Osteoblast (primary cell): ENCODE measurements at regions not wholly inside any gene's neighbourhood (a gene's known extent, or its start where the extent isn't known, plus 50 kb on each side); places are given as distances from the start of the nearest gene placed in this dataset.

Experiments
- DNase-seq: peaks from one replicate; pipeline ENCODE4 v3.0.0; 2011; ENCODE audit warnings: low spot score, mixed read lengths; ENCODE audit not compliant: insufficient read length; ENCODE audit errors: missing footprints
- H2AFZ ChIP-seq: 2 replicates; pipeline ENCODE4 v1.6.0; 2011; ENCODE audit warnings: mild to moderate bottlenecking, low read length
- H3K27ac ChIP-seq: 2 replicates; pipeline ENCODE4 v1.5.1; 2011; ENCODE audit warnings: mild to moderate bottlenecking, low read depth, low read length, moderate library complexity
- H3K27me3 ChIP-seq: 2 replicates; pipeline ENCODE4 v1.6.0; 2012; ENCODE audit warnings: mild to moderate bottlenecking, control low read depth, inconsistent platforms, low read length, moderate library complexity; ENCODE audit not compliant: insufficient read depth
- H3K36me3 ChIP-seq: 2 replicates; pipeline ENCODE4 v1.5.1; 2011; ENCODE audit warnings: mild to moderate bottlenecking, low read length, control low read depth, moderate library complexity; ENCODE audit not compliant: insufficient read depth
- H3K4me1 ChIP-seq: 2 replicates; pipeline ENCODE4 v1.5.1; 2011; ENCODE audit warnings: mild to moderate bottlenecking, low read length, control low read depth, moderate library complexity; ENCODE audit not compliant: insufficient read depth
- H3K4me2 ChIP-seq: 2 replicates; pipeline ENCODE4 v1.6.0; 2011; ENCODE audit warnings: mild to moderate bottlenecking, low read length; ENCODE audit not compliant: insufficient read depth
- H3K4me3 ChIP-seq: fragments of 200-600 bp; sonication (generic); 3 replicates; pipeline ENCODE4 v1.5.1; 2012; ENCODE audit warnings: mild to moderate bottlenecking, low read length, inconsistent platforms; ENCODE audit not compliant: insufficient read depth
- H3K79me2 ChIP-seq: 2 replicates; pipeline ENCODE4 v1.6.0; 2012; ENCODE audit warnings: mild to moderate bottlenecking, low read length, control low read depth, inconsistent platforms; ENCODE audit not compliant: insufficient read depth
- H3K9me3 ChIP-seq: 2 replicates; pipeline ENCODE4 v1.5.1; 2011; ENCODE audit warnings: low read depth, low read length, control low read depth
- H4K20me1 ChIP-seq: 2 replicates; pipeline ENCODE4 v1.6.0; 2012; ENCODE audit warnings: mild to moderate bottlenecking, low read length, control low read depth; ENCODE audit not compliant: insufficient read depth
- CTCF ChIP-seq: IDR thresholded peaks from 2 replicates; pipeline ENCODE4 v1.5.1; 2011; ENCODE audit warnings: mild to moderate bottlenecking, low read depth, low read length, moderate library complexity; ENCODE audit errors: extremely low read depth

GRCh38 chr20:24275946-24276705 lies 193.3 kb upstream of the SYNDIG1 start:
- H3K4me1 ChIP-seq, result no peaks in the 10 kb centered on the region
- no peaks in the 10 kb centered on the region for H3K36me3 ChIP-seq
- H4K20me1 ChIP-seq, result no peaks in the 10 kb centered on the region
- TF ChIP-seq CTCF, result no peak
- DNase-seq, result no peak
- no peaks in the 10 kb centered on the region for H3K79me2 ChIP-seq
- H3K4me3 ChIP-seq, result no peak overlapping the region
- no peak overlapping the region for H2AFZ ChIP-seq
- no peak overlapping the region for H3K4me2 ChIP-seq
- H3K27ac ChIP-seq, result no peak overlapping the region
- H3K27me3 ChIP-seq, result no peaks in the 10 kb centered on the region
- no peaks in the 10 kb centered on the region for H3K9me3 ChIP-seq

- Histone ChIP-seq H3K79me2 (no peaks in the 10 kb centered on the region), H3K27ac (no peak overlapping the region), H2AFZ (no peak overlapping the region), H3K4me1 (no peaks in the 10 kb centered on the region), H3K27me3 (no peaks in the 10 kb centered on the region), H3K9me3 (no peaks in the 10 kb centered on the region), H4K20me1 (no peaks in the 10 kb centered on the region), H3K36me3 (no peaks in the 10 kb centered on the region), H3K4me3 (no peak overlapping the region), H3K4me2 (no peak overlapping the region)
- no peak for DNase-seq
- TF ChIP-seq CTCF, result no peak
Measured at GRCh38 chr20:24273251-24273650, 196.2 kb upstream of the SYNDIG1 start.

GRCh38 chr20:24261351-24261750 lies 208.1 kb upstream of the SYNDIG1 start:
- Histone ChIP-seq H3K4me2 (no peak overlapping the region), H3K79me2 (no peaks in the 10 kb centered on the region), H3K9me3 (no peaks in the 10 kb centered on the region), H3K4me1 (no peaks in the 10 kb centered on the region), H3K27ac (no peak overlapping the region), H3K4me3 (no peak overlapping the region), H4K20me1 (no peaks in the 10 kb centered on the region), H3K27me3 (peaks cover 9% of the 10 kb centered on the region), H2AFZ (no peak overlapping the region), H3K36me3 (no peaks in the 10 kb centered on the region)
- DNase-seq, result no peak
- no peak for TF ChIP-seq CTCF

GRCh38 chr20:24257171-24257570 lies 212.3 kb upstream of the SYNDIG1 start:
- Histone ChIP-seq H4K20me1 (no peaks in the 10 kb centered on the region), H3K9me3 (no peaks in the 10 kb centered on the region), H3K27me3 (peaks cover 2% of the 10 kb centered on the region), H3K36me3 (no peaks in the 10 kb centered on the region), H3K4me3 (no peak overlapping the region), H3K4me1 (no peaks in the 10 kb centered on the region), H3K4me2 (no peak overlapping the region), H2AFZ (no peak overlapping the region), H3K79me2 (no peaks in the 10 kb centered on the region), H3K27ac (no peak overlapping the region)
- TF ChIP-seq CTCF, result no peak
- no peak for DNase-seq
